Endodermal cell (in vitro differentiated cells): ENCODE measurements at regions not wholly inside any gene's neighbourhood (a gene's known extent, or its start where the extent isn't known, plus 50 kb on each side); places are given as distances from the start of the nearest gene placed in this dataset.

Experiments
- DNase-seq: peaks from one replicate; pipeline ENCODE4 v3.0.0-alpha.2; 2017
- H3K27ac ChIP-seq: 2 replicates; pipeline ENCODE4 v1.5.1; 2013; ENCODE audit warnings: mild to moderate bottlenecking, low read depth, low read length, moderate library complexity
- H3K27me3 ChIP-seq: 2 replicates; pipeline ENCODE4 v1.6.1; 2013; ENCODE audit warnings: mild to moderate bottlenecking, low read length, moderate library complexity; ENCODE audit not compliant: insufficient read depth, control insufficient read depth, poor library complexity, severe bottlenecking
- H3K36me3 ChIP-seq: 2 replicates; pipeline ENCODE4 v1.7.0; 2013; ENCODE audit warnings: mild to moderate bottlenecking, low read length, moderate library complexity; ENCODE audit not compliant: control insufficient read depth, insufficient read depth
- H3K4me1 ChIP-seq: one replicate; pipeline ENCODE4 v1.7.0; 2013; ENCODE audit warnings: low read length; ENCODE audit not compliant: control insufficient read depth, insufficient read depth
- H3K4me3 ChIP-seq: 2 replicates; pipeline ENCODE4 v1.5.1; 2013; ENCODE audit warnings: mild to moderate bottlenecking, low read length, moderate library complexity
- H3K9ac ChIP-seq: 2 replicates; pipeline ENCODE4 v1.6.1; 2013; ENCODE audit warnings: mild to moderate bottlenecking, low read length, moderate library complexity; ENCODE audit not compliant: poor library complexity, severe bottlenecking; ENCODE audit errors: extremely low read depth
- H3K9me3 ChIP-seq: 2 replicates; pipeline ENCODE4 v1.6.1; 2013; ENCODE audit warnings: mild to moderate bottlenecking, low read length, moderate library complexity; ENCODE audit not compliant: control insufficient read depth
- H3K27ac Mint-ChIP-seq: 2 replicates; pipeline ENCODE4 v1.8.0; 2020; ENCODE audit warnings: mixed read lengths
- H3K27me3 Mint-ChIP-seq: 2 replicates; pipeline ENCODE4 v1.8.0; 2021; ENCODE audit warnings: mild to moderate bottlenecking, mixed read lengths; ENCODE audit not compliant: insufficient read depth
- H3K36me3 Mint-ChIP-seq: 2 replicates; pipeline ENCODE4 v1.8.0; 2020; ENCODE audit warnings: low read depth, mixed read lengths
- H3K4me1 Mint-ChIP-seq: 2 replicates; pipeline ENCODE4 v1.8.0; 2020; ENCODE audit warnings: mixed read lengths
- H3K4me3 Mint-ChIP-seq: 2 replicates; pipeline ENCODE4 v1.8.0; 2020; ENCODE audit warnings: mild to moderate bottlenecking, moderate library complexity, mixed read lengths
- H3K9me3 Mint-ChIP-seq: 2 replicates; pipeline ENCODE4 v1.8.0; 2020; ENCODE audit warnings: mild to moderate bottlenecking, mixed read lengths
- WGBS, 2 experiments: methylation state at CpG; one replicate each; pipeline versions ENCODE4 v1.1.5 to v1.1.7; 2013; ENCODE audit warnings: missing lambda C conversion rate in 2 of 2, mixed read lengths in 1 of 2; ENCODE audit not compliant: insufficient coverage in 1 of 2, insufficient read length in 1 of 2; 5-methylcytosine and 5-hydroxymethylcytosine counted together
- TF ChIP-seq, protein P1 (sequence below): fragments of 200-600 bp; sonication (generic); conservative IDR thresholded peaks from 2 replicates; pipeline ENCODE4 v1.5.0; 2021; ENCODE audit warnings: antibody characterized with exemption, mild to moderate bottlenecking

- Histone ChIP-seq H3K4me3 (no peak overlapping the region), H3K9ac (no peak overlapping the region), H3K9me3 (no peaks in the 10 kb centered on the region), H3K36me3 (no peaks in the 10 kb centered on the region), H3K27me3 (no peaks in the 10 kb centered on the region), H3K4me1 (peaks cover 11% of the 10 kb centered on the region), H3K27ac (no peak overlapping the region)
- Mint-ChIP-seq H3K27ac (no peak overlapping the region), H3K4me3 (no peak overlapping the region), H3K4me1 (peaks cover 30% of the 10 kb centered on the region), H3K36me3 (no peaks in the 10 kb centered on the region), H3K9me3 (no peaks in the 10 kb centered on the region), H3K27me3 (no peaks in the 10 kb centered on the region)
- DNase-seq, result no peak
- TF ChIP-seq, protein P1, sequence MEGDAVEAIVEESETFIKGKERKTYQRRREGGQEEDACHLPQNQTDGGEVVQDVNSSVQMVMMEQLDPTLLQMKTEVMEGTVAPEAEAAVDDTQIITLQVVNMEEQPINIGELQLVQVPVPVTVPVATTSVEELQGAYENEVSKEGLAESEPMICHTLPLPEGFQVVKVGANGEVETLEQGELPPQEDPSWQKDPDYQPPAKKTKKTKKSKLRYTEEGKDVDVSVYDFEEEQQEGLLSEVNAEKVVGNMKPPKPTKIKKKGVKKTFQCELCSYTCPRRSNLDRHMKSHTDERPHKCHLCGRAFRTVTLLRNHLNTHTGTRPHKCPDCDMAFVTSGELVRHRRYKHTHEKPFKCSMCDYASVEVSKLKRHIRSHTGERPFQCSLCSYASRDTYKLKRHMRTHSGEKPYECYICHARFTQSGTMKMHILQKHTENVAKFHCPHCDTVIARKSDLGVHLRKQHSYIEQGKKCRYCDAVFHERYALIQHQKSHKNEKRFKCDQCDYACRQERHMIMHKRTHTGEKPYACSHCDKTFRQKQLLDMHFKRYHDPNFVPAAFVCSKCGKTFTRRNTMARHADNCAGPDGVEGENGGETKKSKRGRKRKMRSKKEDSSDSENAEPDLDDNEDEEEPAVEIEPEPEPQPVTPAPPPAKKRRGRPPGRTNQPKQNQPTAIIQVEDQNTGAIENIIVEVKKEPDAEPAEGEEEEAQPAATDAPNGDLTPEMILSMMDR, result no peak
- 85 to 94% methylated on average over 3 of the region's 3 CpGs for WGBS, 2 experiments
Measured at GRCh38 chr9:78572266-78572665, 275.3 kb downstream of the PSAT1 start.

- Histone ChIP-seq H3K4me1 (peaks cover 11% of the 10 kb centered on the region), H3K27me3 (no peaks in the 10 kb centered on the region), H3K36me3 (no peaks in the 10 kb centered on the region), H3K9ac (no peak overlapping the region), H3K9me3 (peaks cover 6% of the 10 kb centered on the region), H3K27ac (no peak overlapping the region), H3K4me3 (no peak overlapping the region)
- no peaks in the 10 kb centered on the region for H3K36me3 Mint-ChIP-seq
- TF ChIP-seq, protein P1, result no peak
- H3K4me3 Mint-ChIP-seq, result no peak overlapping the region
- peaks cover 30% of the 10 kb centered on the region for H3K4me1 Mint-ChIP-seq
- H3K27ac Mint-ChIP-seq, result no peak overlapping the region
- WGBS, 2 experiments, result 100% methylated on average over 1 of the region's 1 CpG
- H3K9me3 Mint-ChIP-seq, result no peaks in the 10 kb centered on the region
- DNase-seq, result no peak
- H3K27me3 Mint-ChIP-seq, result no peaks in the 10 kb centered on the region
Measured at GRCh38 chr9:78573205-78573604, 276.3 kb downstream of the PSAT1 start.

- H3K27me3 ChIP-seq, result no peaks in the 10 kb centered on the region
- no peak overlapping the region for H3K27ac ChIP-seq
- TF ChIP-seq, protein P1, result no peak
- Mint-ChIP-seq H3K27me3 (no peaks in the 10 kb centered on the region), H3K4me3 (no peak overlapping the region), H3K27ac (no peak overlapping the region), H3K36me3 (no peaks in the 10 kb centered on the region), H3K9me3 (no peaks in the 10 kb centered on the region), H3K4me1 (peaks cover 30% of the 10 kb centered on the region)
- H3K36me3 ChIP-seq, result no peaks in the 10 kb centered on the region
- 69% methylated on average over 4 of the region's 4 CpGs; no CpG with 5 or more reads in 1 of the 2 experiments for WGBS, 2 experiments
- no peak for DNase-seq
- peaks cover 11% of the 10 kb centered on the region for H3K4me1 ChIP-seq
- peaks cover 7% of the 10 kb centered on the region for H3K9me3 ChIP-seq
- no peak overlapping the region for H3K9ac ChIP-seq
- H3K4me3 ChIP-seq, result no peak overlapping the region
Measured at GRCh38 chr9:78573669-78574068, 276.7 kb downstream of the PSAT1 start.
